NCI-H226 (cell line): ENCODE measurements at regions not wholly inside any gene's neighbourhood (a gene's known extent, or its start where the extent isn't known, plus 50 kb on each side); places are given as distances from the start of the nearest gene placed in this dataset.
A peak's percentile ranks its signal among the peaks of the same experiment; 100 is the strongest.
"Not testable (repeated sequence)": the region's sequence is repeated elsewhere in the genome, so short reads cannot be mapped to it uniquely, and the experiment has no call there.

ENCODE experiments used
- DNase-seq: peaks from one replicate; pipeline ENCODE4 v3.0.0-alpha.2; 2015

DNA sequence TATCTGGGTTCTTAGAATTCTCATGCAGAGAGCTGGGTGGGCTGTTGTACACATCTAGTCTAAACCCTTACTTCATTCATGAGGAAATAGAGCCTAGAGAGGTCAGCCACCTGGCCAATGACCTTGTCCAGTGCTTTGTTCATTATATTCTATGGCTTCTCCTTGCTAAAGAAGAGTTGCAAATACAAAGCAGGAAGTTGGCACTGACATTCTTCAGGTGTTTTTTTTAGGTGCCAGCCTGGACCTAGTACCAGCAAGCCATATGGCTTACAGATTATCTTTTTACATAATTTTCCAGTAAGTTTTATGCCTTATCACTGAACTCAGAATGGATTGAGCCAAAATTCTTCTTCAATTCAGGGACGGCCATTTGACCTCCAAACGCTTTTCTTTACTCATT lies 54.7 kb upstream of the PGM2 start:
- no peak for DNase-seq

DNA sequence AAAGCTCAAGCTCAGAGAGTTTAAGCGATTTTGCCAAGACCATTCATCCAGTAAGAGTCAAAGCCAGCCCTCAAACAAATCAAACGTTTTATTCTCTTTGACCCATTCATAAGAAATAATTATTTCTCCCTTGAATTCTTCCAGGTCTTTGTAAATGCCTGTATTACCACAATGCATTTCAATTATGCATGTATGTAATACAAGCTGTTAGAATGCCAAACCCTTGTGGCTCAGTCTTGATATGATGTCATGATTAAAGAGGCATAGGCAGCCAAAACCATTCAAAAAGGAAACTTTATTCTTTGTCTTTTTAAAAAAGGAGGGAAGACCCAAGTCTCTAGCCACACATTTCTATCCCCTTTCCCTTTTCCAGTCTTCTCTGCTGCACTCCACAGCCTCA lies 56.5 kb upstream of the PGM2 start:
- peak; percentile 43 for DNase-seq

DNA sequence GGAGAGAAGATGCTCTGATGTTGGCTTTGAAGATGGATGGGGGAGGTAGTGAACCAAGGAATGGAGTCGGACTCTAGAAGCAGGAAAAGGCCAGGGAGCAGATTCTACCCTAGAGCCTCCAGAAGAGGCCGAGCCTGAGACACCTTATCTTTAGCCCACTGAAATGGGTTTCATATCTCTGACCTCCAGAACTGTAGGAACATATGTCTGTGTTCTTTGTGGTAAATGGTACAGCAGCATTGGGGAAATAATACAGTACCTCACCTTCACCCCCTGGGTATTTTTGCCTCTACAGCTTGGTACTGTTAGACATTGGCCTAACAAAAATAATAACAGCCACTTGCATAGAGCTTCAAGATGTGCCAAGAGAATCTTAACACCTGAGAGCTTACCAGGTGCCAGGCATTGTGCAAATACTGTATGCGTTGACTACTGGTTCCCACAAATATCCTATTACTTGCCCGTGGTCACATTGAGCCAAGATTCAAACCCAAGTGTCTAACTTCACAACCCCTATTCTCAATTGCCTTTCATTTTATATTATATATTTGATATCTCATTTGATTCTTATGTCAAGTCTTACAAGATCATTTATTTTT lies 57.0 kb upstream of the PGM2 start:
- no peak for DNase-seq

DNA sequence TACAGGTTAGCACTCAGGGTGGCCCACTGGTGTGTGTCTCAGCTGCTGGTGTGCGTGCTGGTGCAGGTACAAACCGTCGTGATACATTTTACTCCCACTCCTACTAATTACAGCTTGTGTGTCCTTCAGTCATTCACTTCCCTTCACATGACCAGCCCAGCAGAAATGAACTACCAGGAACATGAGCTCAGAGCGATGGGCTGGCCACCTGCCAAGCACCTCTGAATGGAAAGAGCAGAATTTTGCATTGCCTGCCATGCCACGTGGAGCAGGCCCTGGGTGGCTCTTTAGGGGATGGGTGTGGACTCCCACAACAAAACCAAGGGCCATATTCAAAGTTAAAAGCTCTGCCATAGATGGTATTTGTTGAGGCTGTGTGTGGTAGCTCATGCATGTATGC lies 58.9 kb upstream of the PGM2 start:
- DNase-seq, result peak; percentile 51

DNA sequence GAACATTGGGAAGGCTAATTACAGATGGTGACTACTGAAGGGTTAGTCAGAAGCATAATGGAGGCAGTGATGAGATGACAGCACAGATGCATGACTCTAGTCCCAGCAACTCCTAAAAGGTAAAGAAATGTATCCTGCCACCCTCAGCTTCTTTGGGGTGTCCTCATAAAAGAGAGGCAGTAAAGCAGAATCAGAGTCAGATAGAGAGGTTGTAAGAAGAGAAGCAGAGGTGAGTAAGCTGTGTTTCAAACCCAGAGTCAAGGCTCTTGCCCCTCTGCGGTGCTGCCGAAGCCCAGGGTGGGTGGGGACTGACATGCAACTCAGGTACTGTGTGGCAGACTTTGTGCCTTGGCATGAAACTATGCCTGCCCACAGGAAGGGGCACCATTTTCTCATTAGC lies 59.5 kb upstream of the PGM2 start:
- no peak for DNase-seq

DNA sequence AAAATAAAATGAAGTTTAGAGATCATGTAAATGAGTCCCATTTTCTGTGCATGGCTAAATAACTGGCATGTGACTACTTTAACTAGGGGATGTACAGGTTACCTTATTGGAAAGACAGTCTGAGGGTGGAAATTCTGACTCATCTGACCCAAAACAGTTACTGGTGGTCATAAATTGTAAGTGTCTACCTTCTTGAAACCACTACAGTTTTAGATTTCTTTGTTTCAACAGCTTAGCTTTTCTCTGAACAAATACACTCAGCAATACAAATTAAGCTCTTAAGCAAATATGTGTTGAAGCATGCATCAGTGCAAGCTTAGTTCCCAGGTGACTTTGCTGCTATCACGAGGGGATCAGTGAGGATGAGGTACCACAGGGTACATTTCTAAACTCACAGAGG lies 60.7 kb upstream of the PGM2 start:
- no peak for DNase-seq

DNA sequence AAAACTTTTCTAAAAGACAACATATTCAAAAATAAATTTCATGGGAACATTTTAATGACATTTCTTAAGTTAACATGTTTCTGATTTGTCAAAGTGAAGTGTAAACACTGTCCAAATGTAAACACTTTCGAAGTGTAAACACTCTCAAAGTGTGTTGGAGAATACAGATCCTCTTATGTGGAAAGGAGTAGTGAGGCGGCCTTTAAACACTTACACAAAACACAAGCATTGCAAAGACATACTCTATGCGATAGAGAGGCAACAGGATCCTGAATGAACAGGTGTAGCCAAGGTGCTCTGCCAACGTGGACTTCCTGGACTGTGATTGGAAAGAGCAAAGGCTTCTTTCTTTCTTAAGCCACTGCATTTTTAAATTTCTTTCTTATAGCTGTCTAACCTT lies 62.7 kb upstream of the PGM2 start:
- no peak for DNase-seq

DNA sequence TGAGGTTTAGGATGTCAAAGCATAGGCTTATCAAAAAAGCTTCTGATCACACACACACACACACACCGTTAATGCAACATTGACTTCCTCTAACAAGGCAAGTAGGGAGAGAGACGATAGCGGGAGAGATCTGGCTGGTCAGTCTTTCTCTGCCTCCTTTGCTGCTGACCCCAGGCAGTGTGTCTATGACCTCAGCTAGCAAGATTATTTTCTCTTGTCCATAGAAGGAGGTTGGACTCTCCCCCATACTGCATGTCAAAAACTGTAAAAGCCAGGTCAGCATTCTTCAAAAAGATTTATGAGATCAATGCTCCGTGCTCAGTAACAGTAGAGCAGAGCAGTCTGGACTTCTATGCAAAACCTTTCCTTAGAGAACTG lies 63.5 kb upstream of the PGM2 start:
- DNase-seq, result no peak

DNA sequence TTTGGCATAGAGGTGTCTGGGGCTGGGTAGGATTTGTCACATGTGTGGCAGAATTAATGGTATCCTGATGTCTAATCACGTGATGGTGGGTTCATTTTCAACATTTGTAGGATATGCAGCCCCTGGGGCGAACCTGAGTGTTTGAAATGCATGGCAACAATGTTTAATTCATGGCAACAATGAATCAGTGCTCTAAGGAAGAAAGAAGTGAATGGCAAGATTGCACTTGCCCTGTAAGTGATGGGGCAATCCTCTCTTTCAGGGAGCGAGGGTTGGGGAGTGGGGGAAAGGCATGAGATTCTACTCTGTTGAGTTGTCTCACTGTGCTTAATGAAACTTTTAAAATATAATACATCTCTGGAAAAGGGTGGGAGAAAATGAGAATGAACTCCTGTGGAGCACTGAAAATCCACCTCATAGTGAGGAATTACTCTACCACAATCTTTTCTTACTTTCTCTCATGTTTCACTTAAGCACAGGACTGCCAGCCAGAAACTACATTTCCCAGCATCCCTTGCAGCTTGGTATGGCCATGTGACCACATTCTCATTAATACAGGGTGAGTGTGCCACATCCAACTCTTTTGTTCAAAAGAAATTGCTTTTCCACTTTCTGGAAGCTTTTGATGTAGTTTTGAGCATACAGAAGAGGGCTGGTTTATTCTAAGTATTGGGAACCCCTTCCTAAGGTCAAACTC lies 64.0 kb upstream of the PGM2 start:
- no peak for DNase-seq

DNA sequence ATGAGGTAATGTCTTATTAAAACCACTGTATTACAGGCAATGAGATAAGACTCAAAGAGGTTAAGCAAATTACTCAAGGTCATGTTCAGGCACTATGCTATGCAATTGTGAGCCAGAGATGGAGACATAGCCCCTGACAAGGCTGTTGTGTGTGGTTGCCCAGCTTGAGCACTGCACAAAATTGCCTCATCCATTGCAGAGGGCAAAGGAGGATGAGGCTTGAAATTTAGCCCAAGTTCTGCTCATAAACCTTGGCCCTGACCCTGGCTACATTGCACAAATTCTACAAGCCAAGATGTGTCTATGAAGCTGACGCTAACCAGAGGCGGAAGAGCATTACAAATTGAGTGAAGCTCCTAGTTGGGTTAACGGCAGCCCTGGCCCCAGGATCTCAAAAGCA lies 65.6 kb upstream of the PGM2 start:
- peak; percentile 45 for DNase-seq

DNA sequence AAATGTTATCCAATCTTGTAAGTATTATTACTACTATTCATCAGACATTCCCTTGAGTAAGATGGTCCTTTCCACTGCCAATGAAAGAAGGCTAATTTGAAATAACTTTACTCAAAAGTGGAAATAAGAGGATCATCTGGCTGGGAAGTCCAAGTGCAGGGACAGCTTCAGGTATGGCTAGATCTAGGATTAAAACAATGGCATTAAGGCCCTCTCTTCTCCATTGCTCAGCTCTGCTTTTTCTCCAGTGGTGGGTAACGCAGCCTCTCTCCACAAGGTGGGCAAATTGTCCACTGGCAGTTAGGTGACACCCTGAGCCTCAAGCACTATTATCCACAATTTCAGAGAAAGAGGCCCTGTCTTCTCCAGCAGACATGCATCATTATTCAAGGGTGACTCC lies 66.7 kb upstream of the PGM2 start:
- DNase-seq, result no peak

DNA sequence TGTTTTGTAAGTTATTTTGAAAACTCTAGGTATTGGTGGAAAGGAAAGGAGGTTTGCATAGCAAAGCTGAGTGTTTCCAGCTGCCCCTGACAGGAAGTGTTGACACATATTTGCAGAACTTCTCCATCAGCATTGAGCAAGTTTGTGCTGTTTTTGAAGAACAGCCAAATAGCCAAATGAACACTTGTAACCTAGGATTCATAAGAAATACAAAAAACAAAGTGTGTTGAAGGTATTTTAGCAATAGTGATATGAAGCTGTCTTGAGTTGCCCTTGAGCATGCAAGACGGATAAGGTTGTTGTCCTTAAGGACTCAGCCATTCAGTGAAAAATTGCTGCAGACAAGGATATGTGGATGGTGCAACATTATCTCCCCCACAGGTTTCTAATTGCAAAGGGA lies 68.3 kb upstream of the PGM2 start:
- DNase-seq, result peak; percentile 75

DNA sequence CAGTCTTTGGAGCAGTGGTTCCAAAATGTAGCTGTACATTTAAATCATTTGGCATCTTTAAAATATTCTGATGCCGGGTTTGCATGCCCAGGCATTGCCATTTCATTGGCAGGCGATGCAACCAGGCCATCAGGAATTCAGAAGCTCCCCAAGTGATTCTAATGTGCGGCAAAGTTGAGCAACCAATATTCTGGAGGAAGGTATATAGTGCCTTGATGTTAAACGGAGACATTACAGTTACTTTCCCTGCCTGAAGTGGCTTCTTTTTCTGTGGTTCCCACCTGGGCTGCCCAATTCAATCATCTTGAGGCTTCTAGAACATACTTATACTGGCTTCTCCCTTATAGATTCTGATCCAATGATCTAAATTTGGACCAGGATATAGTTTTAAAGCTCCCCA lies 68.7 kb upstream of the PGM2 start:
- DNase-seq, result no peak

DNA sequence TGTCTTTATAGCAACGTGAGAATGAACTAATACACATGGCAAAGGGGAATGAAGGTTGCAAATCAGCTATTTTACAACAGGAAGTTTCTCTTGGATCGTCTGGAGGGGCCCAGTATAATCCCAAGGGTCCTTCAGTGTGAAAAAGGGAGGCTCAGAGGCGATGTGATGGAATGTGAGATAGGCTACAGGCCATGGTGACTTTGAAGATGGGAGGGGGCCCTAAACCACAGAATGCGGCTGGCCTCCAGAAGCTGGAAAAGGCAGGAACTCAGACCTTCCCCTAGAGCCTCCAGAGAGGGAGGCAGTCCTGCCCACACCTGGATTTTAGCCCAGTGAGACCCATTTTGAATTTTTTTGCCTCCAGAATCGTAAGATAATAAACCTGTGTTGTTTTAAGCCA lies 69.4 kb upstream of the PGM2 start:
- DNase-seq, result no peak

DNA sequence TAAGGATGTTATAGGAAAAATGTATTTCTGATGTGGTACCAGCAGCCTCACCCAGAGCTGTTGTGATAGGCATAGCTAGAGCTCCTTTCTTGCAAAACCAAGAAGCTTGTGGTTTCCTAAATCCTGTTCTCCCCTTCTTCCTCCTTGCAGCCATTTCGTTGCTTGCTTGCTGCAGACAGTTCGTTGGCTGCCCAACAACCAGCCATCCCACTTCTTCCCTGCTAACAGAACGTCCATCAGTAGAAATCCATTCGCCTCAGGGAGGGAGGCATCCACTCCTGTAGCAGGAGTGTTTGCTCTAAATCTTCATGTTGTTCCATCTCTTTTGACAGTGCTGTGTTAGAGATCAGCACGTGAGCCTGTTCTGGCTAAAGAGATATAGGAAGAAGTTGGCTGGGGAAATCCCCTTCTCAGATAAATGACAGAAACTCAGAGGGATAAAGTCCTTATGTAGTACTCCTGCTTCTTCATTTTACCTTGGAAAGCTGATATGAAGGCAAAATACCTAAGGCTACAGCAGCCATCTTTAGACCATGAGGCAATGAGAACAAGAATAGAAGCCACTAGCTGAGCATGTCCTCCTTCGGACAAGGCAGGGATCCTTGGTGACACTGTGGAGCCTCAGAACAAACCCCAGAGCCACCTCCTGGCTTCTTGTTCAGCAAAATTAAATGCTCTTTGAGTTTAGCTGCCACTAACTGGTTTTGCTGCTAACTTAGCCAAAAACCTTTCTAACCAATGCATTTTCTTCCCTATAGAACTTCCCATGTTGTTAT lies 68.4 kb upstream of the RELL1 start:
- no peak for DNase-seq

DNA sequence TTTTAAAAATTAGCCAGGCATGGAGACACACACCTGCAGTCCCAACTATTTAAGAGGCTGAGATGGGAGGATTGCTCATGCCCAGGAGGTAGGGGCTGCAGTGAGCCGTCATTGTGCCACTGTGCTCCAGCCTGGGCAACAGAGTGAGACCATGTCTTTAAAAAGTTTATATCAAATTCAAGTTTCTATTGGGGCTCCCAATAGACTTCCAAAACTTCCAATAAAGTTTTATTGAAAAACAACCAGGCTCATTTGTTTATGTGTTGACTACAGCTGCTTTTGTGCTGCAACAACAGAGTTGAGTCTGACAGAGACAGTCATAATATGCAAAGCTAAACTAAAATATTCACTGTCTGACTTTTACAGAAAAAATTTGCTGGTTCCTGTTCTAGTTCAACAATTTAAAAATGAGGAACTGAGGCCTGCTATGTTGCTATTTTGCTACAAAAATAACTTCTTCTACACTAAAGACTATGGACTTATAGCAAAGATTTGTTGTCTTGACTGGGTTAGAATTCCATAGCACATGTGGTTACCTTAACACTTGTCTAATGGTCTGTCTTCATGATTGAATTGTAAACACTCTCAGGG lies 63.3 kb upstream of the RELL1 start:
- no peak for DNase-seq

DNA sequence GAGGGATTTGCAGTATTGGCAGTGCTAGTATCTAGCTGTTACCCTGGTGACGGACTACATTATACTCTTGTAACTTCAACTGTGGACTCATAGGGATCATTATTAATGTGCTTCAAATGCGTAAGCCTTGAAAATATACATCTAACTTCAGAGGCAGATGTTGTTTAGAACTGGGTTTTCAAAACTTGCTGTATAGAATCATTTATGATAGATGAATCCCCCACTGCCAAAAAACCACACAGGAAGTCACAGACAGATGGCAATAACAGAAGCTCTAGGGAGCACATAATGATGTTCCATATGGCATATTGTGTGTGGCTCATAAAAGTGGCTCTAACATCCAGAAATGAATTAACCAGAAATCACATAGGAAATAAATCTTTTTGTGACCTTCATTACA lies 62.3 kb upstream of the RELL1 start:
- no peak for DNase-seq

DNA sequence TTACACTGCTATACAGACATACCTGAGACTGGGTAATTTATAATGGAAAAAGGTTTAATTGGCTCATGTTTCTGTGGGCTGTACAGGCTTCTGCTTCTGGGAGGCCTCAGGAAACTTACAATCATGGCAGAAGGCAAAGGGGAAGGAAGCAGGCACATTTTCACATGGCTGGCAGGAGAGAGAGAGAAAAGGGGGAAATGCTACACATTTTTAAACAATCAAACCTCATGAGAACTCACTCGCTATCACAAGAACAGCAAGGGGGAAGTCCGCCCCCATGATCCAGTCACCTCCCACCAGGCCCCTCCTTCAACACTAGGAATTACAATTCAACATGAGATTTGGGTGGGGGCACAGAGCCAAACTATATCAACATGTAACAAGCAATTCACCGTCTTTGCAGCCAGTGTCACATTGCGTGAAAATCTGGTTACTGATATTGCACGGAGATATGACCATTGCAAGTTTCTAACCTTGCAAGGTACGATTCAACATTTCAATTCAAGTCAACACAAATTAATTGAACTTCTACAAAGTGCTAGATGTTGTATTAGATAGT lies 61.7 kb upstream of the RELL1 start:
- no peak for DNase-seq

DNA sequence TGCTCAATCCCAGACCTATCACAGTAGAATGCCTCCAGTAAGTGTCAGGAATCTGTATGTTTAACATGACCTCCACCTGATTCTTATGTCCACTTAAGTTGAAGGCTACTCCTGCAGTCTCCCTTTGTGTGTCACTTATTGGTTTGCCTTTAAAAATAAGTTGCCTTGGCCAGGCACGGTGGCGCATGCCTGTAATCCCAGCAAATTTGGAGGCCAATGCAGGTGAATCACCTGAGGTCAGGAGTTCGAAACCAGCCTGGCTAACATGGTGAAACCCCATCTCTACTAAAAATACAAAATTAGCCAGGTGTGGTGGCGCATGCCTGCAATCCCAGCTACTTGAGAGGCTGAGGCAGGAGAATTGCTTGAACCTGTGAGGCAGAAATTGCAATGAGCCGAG lies 60.7 kb upstream of the RELL1 start:
- not testable (repeated sequence) for DNase-seq

DNA sequence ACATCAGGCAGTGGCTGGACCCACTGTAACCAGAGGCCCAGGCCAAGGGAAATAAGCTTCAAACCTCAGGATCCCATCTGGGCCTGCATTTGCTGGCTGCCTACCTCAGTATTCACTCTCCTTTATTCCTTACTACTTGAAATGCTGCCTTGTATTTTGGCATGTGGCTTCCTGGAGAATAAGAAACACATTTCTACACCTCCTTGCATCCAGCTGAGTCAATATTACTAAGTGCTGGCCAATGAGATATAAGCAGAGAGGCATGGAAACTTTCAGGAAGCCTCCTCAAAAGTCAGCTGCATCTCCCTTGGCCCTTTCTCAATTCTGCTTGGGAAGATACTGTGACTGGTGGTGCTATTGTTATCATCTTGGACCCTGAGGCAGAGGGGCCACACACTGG lies 59.8 kb upstream of the RELL1 start:
- no peak for DNase-seq

DNA sequence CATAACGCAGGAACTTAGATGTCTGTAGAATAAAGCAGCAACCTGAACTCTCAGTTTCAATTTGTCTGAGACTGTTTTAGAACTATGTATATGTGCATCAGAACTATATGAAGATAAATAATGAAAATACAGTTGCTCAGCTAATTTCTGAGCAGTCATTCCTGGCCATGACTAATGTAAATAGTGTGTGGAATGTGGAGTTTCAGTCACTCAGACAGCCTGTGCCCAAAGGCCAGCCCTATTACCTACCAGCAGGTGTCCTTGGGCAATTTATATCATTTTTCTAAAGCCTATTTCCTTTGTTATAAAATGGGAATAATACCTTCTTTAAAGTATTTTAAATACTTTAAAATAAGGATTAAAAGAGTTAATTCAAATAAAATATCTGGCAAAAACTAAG lies 56.0 kb upstream of the RELL1 start:
- DNase-seq, result peak; percentile 26

DNA sequence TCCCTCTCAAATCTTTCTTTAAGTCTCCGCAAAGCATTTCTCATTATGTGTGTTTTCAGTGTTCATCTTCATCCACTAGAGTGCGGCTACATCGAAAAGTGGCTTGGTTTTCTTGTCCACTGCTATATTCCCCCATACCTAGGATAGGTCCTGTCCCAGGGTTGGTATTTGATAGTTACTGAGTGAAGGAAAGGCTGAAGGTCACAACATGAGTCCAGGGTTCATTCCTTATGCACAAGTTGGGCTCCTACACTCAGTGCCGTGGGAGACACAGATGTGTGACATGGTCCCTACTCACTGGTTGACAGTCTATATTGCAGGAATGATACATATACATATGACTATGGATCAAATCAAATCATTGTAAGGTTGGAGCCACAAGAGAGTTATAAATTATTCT lies 55.4 kb upstream of the RELL1 start:
- DNase-seq, result no peak

DNA sequence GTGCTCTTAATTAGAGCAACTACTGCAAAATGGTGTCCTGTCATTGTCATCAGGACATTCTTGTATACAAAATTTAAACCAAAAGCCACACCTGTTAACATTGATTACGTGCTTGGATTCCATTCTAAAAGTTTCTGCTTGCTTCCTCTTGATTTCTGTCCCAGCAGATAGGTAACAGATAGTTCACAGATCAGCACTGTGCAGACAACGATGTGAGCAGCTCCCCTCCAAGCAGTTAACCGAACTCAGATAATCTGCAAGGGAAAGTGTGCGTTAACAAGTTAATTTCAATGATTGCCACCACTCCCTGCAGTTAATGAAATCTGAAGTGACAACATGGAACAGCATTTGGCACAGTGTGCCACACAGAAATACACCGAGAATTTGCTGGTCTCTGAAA lies 54.4 kb upstream of the RELL1 start:
- no peak for DNase-seq

DNA sequence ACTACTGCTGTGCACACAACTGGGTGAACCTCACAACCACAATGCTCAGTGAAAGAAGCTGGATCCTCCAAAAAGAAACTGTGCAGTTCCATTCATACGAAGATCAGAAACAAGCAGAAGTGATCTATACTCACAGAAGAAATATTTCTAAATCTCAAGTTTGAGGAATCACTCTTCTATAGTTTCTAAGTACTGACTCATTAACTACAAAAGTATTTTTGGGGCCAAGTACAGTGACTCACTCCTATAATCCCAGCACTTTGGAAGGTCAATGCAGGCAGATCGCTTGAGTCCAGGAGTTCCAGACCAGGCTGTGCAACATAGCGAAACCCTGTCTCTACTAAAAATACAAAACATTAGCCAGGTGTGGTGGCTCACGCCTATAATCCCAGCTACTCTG lies 51.3 kb upstream of the RELL1 start:
- DNase-seq, result peak; percentile 51
